HCT116 (cell line): ENCODE measurements at regions not wholly inside any gene's neighbourhood (a gene's known extent, or its start where the extent isn't known, plus 50 kb on each side); places are given as distances from the start of the nearest gene placed in this dataset.

Source experiments
- POLR2A ChIP-seq: IDR thresholded peaks from 2 replicates; pipeline ENCODE4 v1.7.0; 2011; ENCODE audit warnings: borderline replicate concordance; ENCODE audit not compliant: insufficient read depth, insufficient read length; ENCODE audit errors: extremely low read depth
- YY1 ChIP-seq: IDR thresholded peaks from 2 replicates; pipeline ENCODE4 v1.6.1; 2011; ENCODE audit warnings: low read length, low read depth, moderate library complexity, mild to moderate bottlenecking; ENCODE audit not compliant: insufficient replicate concordance; ENCODE audit errors: extremely low read depth
- TF ChIP-seq, protein P1 (sequence below): IDR thresholded peaks from 2 replicates; pipeline ENCODE4 v1.6.1; 2012
- TF ChIP-seq, protein P2 (sequence below), 3 experiments: fragments of 200-600 bp in 1 of 3; sonication (generic) in 1 of 3; IDR thresholded peaks in 2 of 3; conservative IDR thresholded peaks in 1 of 3; 2 replicates each; pipeline ENCODE4 v1.5.1; 2012 to 2017; ENCODE audit warnings: low read depth in 2 of 3, low read length in 2 of 3, antibody characterized with exemption in 1 of 3, borderline replicate concordance in 1 of 3, control low read depth in 1 of 3, mild to moderate bottlenecking in 1 of 3, mixed read lengths in 1 of 3, mixed run types in 1 of 3, moderate library complexity in 1 of 3; ENCODE audit not compliant: insufficient read depth in 1 of 3

- TF ChIP-seq POLR2A (no peak), YY1 (no peak)
- TF ChIP-seq, protein P1, sequence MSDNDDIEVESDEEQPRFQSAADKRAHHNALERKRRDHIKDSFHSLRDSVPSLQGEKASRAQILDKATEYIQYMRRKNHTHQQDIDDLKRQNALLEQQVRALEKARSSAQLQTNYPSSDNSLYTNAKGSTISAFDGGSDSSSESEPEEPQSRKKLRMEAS: no peak
- TF ChIP-seq, protein P2, sequence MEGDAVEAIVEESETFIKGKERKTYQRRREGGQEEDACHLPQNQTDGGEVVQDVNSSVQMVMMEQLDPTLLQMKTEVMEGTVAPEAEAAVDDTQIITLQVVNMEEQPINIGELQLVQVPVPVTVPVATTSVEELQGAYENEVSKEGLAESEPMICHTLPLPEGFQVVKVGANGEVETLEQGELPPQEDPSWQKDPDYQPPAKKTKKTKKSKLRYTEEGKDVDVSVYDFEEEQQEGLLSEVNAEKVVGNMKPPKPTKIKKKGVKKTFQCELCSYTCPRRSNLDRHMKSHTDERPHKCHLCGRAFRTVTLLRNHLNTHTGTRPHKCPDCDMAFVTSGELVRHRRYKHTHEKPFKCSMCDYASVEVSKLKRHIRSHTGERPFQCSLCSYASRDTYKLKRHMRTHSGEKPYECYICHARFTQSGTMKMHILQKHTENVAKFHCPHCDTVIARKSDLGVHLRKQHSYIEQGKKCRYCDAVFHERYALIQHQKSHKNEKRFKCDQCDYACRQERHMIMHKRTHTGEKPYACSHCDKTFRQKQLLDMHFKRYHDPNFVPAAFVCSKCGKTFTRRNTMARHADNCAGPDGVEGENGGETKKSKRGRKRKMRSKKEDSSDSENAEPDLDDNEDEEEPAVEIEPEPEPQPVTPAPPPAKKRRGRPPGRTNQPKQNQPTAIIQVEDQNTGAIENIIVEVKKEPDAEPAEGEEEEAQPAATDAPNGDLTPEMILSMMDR (IDR thresholded peaks at IDR 0.05 in 2 of 3, conservative IDR thresholded peaks at IDR 0.05 in 1 of 3; ENCODE audit: borderline replicate concordance in 1 of 3, insufficient read depth in 1 of 3, low read depth in 2 of 3, low read length in 2 of 3): no peak
These were observed 125.3 kb upstream of the CYYR1 start for GRCh38 chr21:26698416-26698815.
